Astrocyte of the cerebellum (primary cell): ENCODE measurements at regions not wholly inside any gene's neighbourhood (a gene's known extent, or its start where the extent isn't known, plus 50 kb on each side); places are given as distances from the start of the nearest gene placed in this dataset.

Experiments used
- DNase-seq: peaks from one replicate; pipeline ENCODE4 v3.0.0-alpha.2; 2011; ENCODE audit warnings: low read depth
- H3K4me3 ChIP-seq: 2 replicates; pipeline ENCODE4 v1.5.1; 2011; ENCODE audit warnings: mild to moderate bottlenecking, low read depth, low read length, moderate library complexity
- in situ Hi-C: cut with HindIII; loops from 2 replicates; pipeline ENCODE4 v1.10.0; 2017; ENCODE audit warnings: low sequenced_read_pairs
- TF ChIP-seq, protein P1 (sequence below): IDR thresholded peaks from 2 replicates; pipeline ENCODE4 v1.5.1; 2012; ENCODE audit warnings: low read length, low read depth, moderate library complexity, mild to moderate bottlenecking; ENCODE audit errors: missing control alignments

DNA sequence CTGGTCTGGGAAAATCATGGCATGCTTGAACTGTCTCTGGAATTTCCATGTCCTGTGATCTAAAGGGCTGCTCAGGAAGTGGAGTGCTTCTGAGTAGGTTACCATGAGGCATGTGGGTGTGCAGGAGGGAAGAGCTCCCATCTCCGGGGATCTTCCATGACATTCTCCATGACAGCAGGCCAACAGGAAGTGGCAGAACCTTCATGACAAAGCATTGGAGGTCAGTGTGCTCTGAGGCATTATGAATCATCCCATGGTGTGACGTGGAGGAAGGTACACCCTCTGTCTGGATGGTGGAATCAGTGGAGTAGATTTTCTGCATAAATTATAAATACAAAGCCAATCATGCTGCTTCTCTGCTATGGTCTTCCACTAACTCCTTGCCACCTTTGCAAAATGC, 139.6 kb upstream of the E2F8 start:
- TF ChIP-seq, protein P1, sequence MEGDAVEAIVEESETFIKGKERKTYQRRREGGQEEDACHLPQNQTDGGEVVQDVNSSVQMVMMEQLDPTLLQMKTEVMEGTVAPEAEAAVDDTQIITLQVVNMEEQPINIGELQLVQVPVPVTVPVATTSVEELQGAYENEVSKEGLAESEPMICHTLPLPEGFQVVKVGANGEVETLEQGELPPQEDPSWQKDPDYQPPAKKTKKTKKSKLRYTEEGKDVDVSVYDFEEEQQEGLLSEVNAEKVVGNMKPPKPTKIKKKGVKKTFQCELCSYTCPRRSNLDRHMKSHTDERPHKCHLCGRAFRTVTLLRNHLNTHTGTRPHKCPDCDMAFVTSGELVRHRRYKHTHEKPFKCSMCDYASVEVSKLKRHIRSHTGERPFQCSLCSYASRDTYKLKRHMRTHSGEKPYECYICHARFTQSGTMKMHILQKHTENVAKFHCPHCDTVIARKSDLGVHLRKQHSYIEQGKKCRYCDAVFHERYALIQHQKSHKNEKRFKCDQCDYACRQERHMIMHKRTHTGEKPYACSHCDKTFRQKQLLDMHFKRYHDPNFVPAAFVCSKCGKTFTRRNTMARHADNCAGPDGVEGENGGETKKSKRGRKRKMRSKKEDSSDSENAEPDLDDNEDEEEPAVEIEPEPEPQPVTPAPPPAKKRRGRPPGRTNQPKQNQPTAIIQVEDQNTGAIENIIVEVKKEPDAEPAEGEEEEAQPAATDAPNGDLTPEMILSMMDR, result no peak
- no peak overlapping the region for H3K4me3 ChIP-seq
- in situ Hi-C loops, result no loop called here
- DNase-seq, result peak; percentile 33

DNA sequence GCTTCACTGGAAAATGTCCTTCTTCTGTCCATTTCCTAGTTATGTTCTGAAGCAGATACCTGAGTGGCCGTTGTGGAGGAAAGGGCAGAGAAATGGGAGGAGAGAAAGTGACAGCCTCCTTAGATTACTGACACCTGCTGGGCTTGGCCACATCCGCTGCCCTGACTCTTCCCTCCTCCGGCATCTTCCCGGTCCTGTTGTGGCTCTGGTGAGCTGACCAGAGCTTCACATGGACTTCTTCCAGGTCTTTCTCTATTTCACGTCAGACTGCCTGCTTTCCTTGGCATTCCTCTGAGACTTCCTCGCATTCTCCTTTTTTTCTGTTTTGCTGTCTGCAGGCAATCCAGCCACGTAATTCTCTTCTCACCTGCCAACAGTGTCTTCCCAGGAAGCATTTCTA, 138.7 kb upstream of the E2F8 start:
- in situ Hi-C loops, result no loop called here
- TF ChIP-seq, protein P1, result no peak
- no peak overlapping the region for H3K4me3 ChIP-seq
- DNase-seq, result peak; percentile 33

DNA sequence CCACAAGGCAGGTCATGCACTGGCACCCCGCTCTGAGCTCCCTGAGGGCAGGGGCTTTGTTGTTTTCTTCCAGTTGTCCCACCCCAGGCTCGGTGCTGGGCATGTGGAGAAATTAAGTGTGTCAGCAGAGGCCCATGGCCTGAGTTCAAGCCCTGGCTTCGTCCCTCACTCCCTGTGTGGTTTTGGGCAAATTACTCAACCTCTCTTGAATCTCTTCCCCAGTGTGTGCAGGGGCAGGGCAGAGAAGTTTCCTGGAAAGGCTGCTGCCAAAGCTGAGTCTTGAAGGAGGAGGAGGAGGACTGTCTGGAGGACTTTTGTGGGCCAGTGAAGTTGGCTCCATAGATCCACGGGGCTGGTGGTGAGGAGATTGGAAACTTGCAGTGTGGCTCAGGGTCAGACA, 138.1 kb upstream of the E2F8 start:
- TF ChIP-seq, protein P1, result no peak
- in situ Hi-C loops, result no loop called here
- DNase-seq, result no peak
- H3K4me3 ChIP-seq, result no peak overlapping the region

DNA sequence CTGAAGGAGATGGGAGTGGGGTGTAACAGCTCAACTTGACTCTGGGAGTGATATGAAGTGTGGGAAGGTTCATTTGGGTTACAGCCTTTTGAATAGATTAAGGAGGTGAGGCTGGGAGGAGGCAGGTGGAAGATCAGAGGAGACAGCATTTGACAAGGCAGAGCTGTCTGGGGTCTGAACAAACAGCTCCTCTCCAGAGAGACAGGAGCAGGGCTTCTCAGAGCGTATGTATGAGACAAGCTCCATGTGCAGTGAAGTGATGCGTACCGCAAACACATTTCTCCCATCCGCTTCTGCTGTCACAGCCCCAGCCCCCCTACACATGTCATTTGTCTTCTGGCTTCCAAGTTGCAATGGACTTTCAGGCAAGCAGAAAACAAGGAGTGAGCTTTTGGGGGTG, 137.1 kb upstream of the E2F8 start:
- in situ Hi-C loops, result no loop called here
- H3K4me3 ChIP-seq, result no peak overlapping the region
- TF ChIP-seq, protein P1, result no peak
- no peak for DNase-seq

DNA sequence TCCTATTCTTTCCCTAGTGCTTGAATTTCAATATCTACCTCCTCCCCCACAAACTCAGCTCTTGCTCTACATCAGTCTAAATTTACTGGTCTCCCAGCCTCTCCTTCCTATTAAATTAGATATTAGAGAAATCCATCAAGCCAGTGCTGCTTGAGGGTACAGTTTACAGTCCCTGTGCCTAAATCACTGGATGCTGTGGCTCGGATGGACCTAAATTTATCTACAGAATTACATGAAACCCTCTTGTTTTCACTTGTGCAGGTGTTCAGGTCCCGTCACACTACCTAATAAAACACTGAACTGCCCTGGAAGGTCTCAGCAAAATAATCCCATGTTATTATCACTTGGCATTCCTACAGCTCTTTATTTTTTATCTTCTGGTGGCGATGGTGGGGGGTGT, 134.7 kb upstream of the E2F8 start:
- no peak for DNase-seq
- TF ChIP-seq, protein P1, result no peak
- H3K4me3 ChIP-seq, result no peak overlapping the region
- in situ Hi-C loops, result no loop called here

DNA sequence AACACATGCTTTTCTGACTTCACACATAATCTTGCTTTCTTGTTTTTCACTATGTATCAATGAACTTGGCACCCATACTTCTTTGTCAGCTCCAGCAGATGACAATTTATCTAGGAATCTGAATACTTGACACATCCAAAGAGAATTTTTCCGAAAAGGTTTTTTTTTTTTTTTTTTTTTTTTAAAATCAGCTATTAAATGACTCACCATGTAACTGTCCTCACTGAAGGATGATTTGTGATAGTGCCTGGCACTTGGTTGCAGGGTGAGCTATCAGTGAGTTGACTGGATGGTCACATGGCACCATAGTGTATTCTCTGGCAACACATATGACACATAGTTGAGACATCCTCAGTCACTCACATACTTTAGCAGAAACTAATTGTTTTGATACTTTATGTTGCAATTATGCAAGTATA, 133.4 kb upstream of the E2F8 start:
- no peak for DNase-seq
- in situ Hi-C loops, result loop anchor here (25.0 kb wide), 1 partner anchor 163 kb away; no protein-coding TSS in a partner anchor
- no peak overlapping the region for H3K4me3 ChIP-seq
- TF ChIP-seq, protein P1, result no peak

DNA sequence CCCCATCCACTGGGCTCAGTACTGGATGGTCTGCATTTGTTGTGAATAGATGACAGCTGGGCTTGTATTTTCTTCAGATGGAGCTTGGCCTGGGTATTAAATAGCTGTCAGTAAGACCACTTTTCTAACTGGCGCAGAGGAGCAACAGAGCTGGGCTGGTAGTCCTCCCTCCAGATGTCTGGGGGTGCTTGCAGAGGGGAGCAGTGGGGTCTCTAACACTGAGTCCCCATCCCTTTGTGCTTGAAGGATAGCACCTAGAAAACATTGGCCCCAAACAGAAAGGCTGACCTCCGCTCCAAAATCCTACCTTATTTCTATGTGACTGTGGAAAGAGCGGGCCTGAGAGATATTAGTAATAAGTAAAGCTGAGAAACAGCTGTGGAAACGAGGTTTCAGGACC, 131.6 kb upstream of the E2F8 start:
- H3K4me3 ChIP-seq, result no peak overlapping the region
- in situ Hi-C loops, result loop anchor here (25.0 kb wide), 1 partner anchor 165 kb away; no protein-coding TSS in a partner anchor
- TF ChIP-seq, protein P1, result no peak
- no peak for DNase-seq
